GM21576 (cell line): ENCODE measurements at regions not wholly inside any gene's neighbourhood (a gene's known extent, or its start where the extent isn't known, plus 50 kb on each side); places are given as distances from the start of the nearest gene placed in this dataset.
A peak's percentile ranks its signal among the peaks of the same experiment; 100 is the strongest.

ENCODE experiments used
- ATAC-seq: cut with Tn5 transposase; IDR thresholded peaks from one replicate; pipeline ENCODE4 v1.9.1; 2021; ENCODE audit warnings: mild to moderate bottlenecking, moderate library complexity; ENCODE audit not compliant: unreplicated experiment

GRCh38 chr2:21382701-21383520 is 259.1 kb downstream of the TDRD15 start:
- no peak for ATAC-seq

GRCh38 chr2:21386666-21387065 is 262.9 kb downstream of the TDRD15 start:
- ATAC-seq = no peak

GRCh38 chr2:21392649-21393048 is 268.9 kb downstream of the TDRD15 start:
- ATAC-seq = no peak

- ATAC-seq = no peak
Observed at GRCh38 chr2:21393173-21393572, 269.4 kb downstream of the TDRD15 start.

- ATAC-seq = no peak
Observed at GRCh38 chr2:21395366-21395765, 271.6 kb downstream of the TDRD15 start.

- ATAC-seq = no peak
Observed at GRCh38 chr2:21396252-21396651, 272.5 kb downstream of the TDRD15 start.

- no peak for ATAC-seq
Observed at GRCh38 chr2:21401022-21401698, 277.4 kb downstream of the TDRD15 start.

GRCh38 chr2:21404137-21404536 is 280.4 kb downstream of the TDRD15 start:
- no peak for ATAC-seq

GRCh38 chr2:21404827-21405625 is 281.3 kb downstream of the TDRD15 start:
- ATAC-seq = no peak

- ATAC-seq = no peak
Observed at GRCh38 chr2:21406386-21406785, 282.6 kb downstream of the TDRD15 start.

GRCh38 chr2:21406911-21407310 is 283.1 kb downstream of the TDRD15 start:
- no peak for ATAC-seq

GRCh38 chr2:21407851-21408250 is 284.1 kb downstream of the TDRD15 start:
- no peak for ATAC-seq

- ATAC-seq = no peak
Observed at GRCh38 chr2:21411741-21412140, 288.0 kb downstream of the TDRD15 start.

GRCh38 chr2:21412944-21413443 is 289.2 kb downstream of the TDRD15 start:
- no peak for ATAC-seq

- no peak for ATAC-seq
Observed at GRCh38 chr2:21415234-21415633, 291.5 kb downstream of the TDRD15 start.

GRCh38 chr2:21416226-21416625 is 292.5 kb downstream of the TDRD15 start:
- ATAC-seq = no peak

GRCh38 chr2:21418456-21418855 is 294.7 kb downstream of the TDRD15 start:
- no peak for ATAC-seq

- no peak for ATAC-seq
Observed at GRCh38 chr2:21420553-21421335, 297.0 kb downstream of the TDRD15 start.

GRCh38 chr2:21422050-21422449 is 298.3 kb downstream of the TDRD15 start:
- ATAC-seq = peak; percentile 60

GRCh38 chr2:21422724-21423522 is 299.2 kb downstream of the TDRD15 start:
- ATAC-seq = no peak
